ENCODE measurements at regions not wholly inside any gene's neighbourhood (a gene's known extent, or its start where the extent isn't known, plus 50 kb on each side); places are given as distances from the start of the nearest gene placed in this dataset.
"Not testable (repeated sequence)": the region's sequence is repeated elsewhere in the genome, so short reads cannot be mapped to it uniquely, and the experiment has no call there.

DNA sequence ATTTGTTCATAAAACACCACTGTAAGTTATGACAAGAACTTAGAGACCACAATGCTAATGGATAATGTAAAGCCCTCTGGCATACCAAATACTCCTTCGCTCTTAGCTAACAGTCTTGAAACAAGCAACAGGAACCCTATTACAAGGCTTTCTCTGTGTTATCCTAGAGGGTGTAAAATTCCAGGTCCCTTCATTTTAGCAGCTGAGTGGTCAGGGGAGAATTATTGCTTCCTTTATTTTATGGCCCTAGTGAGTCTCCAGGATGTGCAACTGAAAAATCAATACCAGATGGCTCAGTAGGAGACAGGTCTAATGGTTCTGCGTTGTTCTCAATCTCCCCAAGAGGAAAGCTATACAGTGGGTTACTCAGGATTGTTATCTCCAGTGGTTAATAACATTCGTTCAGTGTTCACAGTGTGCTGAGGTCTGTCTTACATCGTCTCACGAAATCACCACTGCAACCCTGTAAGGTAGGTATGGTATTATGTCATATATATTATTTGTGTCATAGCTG is 172.7 kb upstream of the CNOT2 start:
- no peak for DNase-seq

DNA sequence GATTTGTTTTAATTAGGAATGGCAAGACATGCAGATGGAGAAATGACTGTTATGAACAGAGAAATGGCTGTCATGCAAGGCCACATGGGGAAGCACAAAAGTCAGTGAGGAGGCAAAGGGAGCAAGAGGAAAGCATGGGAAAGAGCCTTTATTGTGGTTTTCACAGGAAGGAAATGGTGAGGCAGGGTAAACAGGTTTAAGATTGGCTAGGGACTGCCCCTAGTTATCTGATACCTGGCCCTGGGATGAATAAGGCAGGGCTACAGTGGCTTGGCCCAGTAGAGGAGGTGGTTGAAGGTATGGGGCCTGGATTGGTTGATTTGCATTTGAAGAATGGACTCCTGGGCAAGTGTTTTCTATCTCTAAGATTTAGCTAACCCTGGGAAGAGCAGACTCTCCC is 168.7 kb upstream of the CNOT2 start:
- DNase-seq, result no peak

DNA sequence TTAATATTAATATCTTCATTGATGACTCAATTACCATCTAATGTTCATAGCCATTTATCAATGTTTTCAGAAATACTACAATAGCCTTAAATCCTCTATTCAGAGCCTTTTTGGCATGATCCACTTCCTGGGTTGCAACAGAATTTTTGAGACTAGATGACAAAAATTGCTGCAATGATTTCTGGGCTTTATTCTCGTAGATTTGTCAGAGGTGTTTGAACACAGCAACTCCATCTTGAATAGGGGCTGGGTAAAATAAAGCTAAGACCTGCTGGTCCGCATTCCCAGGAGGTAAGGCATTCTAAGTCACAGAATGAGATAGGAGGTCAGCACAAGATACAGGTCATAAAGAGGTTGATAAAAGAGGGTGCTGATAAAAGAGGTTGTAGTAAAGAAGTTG is 165.8 kb upstream of the CNOT2 start:
- no peak for DNase-seq

DNA sequence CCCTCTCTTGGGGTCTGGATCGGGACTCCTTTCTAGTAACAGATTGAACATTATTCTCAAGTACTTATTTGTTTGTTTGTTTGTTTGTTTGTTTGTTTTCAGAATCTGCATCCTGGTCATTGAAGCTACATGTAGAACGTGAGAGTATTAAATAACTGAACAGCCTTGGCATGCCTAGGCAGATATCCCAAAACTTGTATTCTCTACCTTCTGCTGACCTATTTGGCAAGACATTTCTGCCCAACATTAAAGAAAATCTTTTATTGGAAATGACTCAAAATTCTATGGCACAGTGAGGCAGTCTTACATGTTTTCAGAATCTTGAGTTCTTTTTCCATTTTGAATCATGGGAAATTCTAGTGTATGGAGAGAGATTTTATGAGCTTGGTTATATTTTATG is 165.1 kb upstream of the CNOT2 start:
- no peak for DNase-seq

DNA sequence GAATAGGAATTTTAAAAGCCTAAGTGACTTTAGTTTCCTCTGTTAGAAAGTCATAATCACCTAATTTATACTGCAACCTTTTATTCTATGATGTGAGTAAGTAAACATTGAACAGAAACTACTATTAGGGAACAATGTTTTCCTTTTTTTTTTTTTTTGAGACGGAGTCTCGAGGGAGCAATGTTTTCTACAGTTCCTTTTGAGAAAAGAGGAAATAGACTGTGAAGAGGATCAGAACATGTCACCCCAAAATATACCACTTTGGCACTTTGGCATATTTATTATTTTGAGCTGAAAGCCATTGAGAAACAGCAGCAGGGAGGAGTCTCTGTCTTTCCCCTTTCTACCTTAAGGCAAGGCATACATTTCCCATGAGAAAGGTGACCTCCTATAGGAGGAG is 162.7 kb upstream of the CNOT2 start:
- no peak for DNase-seq

DNA sequence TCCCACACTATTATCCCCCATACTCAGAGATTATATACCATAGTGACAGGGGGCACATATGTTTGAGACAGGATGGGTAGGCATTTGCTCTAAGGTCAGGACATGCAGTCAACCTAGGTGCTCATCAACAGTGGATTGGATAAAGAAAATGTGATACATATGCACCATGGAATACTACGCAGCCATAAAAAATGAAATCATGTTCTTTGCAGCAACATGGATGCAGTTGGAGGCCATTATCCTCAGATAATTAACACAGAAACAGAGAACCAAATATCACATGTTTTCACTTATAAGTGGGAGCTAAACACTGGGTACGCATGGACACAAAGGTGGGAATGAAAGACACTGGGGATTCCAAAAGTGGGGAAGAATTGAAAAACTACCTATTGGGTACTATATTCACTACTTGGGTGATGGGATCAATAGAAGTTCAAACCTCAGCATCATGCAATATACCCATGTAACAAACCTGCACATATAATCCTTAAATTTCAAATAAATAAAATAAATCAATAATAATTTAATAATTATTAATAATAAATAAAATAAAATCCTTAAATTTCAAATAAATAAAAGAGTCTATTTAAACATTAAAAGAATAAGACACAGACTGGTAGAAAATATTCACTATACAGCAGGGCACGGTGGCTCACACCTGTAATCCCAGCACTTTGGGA is 160.1 kb upstream of the CNOT2 start:
- no peak for DNase-seq

DNA sequence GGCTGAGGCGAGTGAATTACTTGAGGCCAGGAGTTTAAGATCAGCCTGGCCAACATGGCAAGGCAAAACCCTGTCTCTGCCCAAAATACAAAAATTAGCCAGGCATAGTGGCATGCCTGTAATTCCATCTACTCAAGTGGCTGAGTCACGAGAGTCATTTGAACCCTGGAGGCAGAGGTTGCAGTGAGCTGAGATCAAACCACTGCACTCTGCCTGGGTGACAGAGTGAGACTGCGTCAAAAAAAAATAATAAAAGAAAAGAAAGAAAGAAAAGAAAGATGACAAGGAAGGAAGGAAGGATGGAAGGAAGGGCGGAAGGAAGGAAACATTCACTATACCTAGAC is 159.6 kb upstream of the CNOT2 start:
- no peak for DNase-seq

DNA sequence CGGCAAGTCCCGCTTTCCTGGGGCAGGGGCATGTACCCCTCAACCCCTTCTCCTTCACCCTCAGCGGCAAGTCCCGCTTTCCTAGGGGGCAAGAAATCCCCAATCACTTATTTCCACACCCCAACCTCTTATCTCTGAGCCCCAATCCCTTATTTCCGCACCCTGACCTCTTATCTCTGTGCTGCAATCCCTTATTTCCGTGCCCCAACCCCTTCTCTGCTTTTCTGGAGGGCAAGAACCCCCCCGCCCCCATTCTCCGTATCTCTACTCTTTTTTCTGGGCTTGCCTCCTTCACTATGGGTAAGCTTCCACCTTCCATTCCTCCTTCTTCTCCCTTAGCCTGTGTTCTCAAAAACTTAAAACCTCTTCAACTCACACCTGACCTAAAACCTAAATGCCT is 156.9 kb upstream of the CNOT2 start:
- not testable (repeated sequence) for DNase-seq

DNA sequence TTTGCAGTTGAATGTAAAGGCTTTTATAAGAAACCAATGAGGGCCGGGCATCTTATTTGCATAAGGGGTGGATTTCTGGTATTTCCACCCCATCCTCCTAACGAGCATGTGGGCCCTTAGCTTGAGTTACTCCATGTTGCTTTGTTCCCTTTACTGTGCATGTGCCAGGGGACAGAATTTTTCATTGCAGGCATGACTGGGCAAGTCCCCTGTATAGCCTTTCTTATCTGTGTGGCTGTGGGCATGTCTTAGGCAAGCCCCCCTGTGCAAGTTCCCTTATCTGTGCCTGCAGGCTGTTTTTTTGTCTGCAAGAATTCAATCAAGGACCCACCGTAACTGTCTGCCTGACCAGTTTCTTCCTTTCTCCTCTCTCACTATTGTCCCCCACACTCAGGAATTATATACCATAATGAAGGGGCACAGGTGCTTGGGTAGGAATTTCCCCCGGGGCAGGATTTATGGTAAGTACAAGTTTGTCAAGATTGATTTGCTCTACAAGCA is 152.2 kb upstream of the CNOT2 start:
- no peak for DNase-seq

DNA sequence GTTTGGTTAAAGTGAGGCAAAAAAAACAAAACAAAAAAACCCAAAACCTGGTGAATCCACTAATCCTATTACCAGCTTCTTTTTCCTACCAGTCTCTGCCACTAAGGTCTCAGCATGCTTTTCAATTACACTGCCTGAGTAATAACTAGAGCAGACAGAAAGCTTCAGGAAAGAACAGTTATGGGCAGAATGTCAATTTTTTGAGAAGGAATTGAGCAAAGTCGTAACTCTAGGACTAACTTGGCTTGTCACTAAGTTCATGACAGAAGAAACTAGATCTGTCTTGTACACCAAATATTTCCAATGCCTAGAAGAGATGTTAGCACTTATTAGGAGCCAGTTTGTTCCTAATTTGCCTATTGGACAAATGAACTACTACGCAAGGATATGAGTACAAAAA is 148.8 kb upstream of the CNOT2 start:
- no peak for DNase-seq

DNA sequence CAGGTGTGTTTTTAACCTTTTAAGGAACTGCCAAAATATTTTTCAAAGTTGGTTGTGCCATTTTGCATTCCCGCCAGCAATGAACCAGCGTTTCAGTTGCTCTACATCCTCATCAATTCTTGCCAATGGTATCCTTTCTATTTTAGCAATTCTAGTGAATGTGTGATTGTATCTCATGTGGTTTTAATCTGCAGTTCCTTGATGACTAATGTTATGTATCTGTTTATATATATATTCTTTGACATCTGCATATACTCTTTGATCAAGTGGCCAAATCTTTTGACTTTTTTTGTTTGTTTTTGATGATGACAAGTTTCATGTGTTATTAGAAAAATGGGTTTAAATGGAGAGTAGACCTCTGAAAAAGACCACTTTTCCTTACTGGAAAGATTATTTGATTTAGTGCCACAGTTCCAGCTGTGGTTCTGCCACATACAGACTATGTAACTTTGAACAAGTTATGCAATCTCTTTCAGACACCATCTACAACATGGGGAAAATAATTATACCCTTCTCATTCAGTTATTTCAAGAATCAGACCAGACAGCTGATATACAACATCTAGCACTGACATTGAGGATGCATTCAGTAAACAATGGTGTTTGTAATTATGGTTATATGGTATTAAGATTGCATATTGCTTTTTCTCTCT is 146.3 kb upstream of the CNOT2 start:
- no peak for DNase-seq

DNA sequence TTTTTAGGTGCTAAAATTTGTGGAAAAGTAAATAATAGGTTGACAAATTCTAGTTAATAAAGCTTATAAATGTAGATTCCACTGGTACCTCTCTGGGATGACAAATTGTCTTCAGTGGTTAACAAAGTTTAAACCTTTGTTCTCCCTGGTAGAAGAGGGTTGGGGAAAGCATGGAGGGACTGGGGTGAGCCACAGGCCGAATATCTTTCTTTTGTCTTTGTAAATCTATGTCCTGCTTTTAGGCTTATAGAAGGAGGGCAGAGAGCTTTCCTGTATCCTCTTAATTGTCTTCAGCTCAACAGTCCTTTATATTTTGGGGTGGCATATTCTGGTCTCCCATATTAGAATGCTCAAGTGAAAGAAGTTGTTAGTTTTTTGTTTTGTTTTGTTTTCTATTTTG is 142.2 kb upstream of the CNOT2 start:
- no peak for DNase-seq

DNA sequence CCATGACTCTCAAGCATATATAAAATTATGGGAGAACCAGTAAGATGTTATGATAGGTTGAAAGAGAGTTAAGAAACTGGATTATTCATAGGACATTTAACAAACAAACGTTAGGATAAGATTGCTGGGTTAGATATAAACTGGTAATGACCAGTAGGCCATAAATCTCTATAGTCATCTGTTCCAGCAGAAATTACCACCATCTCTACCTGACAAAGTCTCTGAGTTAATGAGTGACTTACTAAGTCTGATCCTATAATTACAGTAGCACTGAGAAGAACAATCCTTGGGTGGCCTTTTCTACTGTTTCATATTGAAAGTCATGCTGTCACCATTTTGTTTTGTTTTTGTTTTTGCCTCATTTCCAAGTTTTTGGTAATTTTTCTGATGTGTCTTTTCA is 136.9 kb upstream of the CNOT2 start:
- no peak for DNase-seq

DNA sequence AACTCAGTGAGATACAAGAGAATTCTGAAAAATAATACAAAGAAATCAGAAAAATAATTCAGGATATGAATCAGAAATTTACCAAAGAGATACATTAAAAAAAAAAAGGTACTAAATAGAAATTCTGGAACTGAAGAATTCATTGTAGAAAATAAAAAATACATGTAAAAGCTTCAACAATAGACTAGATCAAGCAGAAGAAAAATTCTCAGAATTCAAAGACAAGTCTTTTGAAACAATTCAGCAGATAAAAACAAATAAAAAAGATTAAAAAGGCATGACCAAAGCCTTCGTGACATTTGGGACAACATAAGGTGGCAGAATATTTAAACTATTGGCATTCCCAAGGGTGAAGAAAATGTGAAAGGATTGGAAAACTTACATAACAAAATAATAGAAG is 133.1 kb upstream of the CNOT2 start:
- DNase-seq, result no peak

DNA sequence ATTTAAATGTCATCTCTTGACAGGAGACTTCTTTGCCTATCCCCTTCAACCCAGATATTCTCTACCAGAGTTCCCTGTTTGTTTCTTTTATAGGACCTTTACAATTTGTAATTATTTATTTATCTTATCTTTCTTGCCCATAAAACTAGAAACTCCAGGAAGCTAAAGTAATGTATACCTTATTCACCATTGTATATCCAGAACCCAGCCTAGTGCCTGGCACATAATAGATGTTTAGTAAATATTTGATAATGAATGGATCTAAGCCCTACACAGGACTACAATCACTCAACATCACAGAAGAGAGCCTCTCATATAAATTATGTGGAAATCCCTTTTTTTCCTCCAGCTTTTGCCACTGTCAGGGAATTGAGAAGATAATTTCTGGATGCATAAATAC is 125.6 kb upstream of the CNOT2 start:
- DNase-seq, result no peak

DNA sequence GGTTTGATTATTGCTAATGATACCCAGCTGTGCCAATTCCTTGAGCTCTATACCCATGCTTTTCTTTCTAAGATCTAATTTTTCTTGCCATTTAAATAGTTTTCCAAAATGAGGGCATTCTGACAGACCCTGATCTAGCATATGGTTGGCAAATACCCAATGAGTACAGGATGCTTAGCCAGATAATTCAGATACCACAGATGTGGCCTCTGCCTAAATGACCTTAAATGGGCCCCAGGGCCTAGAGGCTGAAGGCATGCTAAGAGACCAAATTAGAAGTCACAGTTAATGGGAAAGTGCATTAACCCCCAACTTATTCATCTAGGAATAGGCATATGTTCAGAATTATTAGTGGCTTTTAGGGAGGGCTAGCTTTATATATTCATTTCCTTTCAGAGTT is 122.3 kb upstream of the CNOT2 start:
- DNase-seq, result no peak

DNA sequence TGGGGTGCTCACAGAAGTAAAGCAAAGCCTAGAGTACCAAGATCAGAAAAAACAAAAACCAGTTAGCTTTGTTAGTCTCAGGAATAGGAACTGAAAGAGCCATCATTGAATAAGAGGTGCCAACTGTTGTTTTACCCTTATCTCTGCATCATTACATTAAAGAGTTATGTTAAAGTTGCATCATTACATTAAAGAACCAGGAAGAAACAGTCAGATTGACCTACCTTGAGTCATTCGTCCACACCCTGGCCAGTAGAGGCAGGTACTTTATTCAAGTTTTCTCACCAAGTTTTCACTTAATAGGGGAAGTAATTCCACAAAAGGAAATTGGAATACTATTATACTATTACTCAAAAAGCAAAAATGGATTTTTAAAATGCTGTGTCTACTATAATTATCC is 121.7 kb upstream of the CNOT2 start:
- no peak for DNase-seq

DNA sequence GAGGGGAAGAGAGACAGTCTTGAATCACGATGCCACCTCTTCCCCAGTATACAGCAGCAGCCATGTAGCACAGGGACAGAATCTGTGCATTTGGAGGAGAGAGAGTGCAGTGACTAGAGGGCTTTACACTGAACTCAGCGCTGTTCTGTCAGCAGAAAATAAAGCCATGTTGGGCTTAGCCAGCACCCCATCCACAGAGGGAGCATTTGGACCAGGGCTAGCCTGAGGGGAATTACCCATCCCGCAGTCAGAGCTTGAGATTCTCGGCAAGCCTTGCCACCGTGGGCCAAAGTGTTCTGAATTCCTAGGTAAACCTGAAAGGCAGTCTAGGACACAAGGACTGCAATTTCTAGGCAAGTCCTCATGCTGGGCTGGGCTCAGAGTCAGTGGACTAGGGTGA is 120.4 kb upstream of the CNOT2 start:
- DNase-seq, result no peak

DNA sequence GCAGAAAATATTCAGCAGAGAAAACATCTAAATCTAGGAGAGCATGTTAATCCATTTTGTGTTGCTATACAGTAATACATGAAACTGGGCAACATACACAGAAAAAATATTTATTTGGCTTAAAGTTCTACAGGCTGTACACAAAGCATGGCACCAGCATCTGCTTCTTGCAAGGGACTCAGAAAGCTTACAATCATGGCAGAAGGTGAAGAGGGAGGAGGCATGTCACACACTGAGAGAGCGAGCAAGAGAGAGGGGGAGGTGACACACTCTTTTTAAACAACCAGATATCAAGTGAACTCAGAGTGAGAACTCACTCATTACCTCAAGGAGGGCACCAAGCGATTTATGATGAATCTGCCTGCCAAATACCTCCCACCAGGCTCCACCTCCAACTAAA is 94.2 kb upstream of the CNOT2 start:
- no peak for DNase-seq

DNA sequence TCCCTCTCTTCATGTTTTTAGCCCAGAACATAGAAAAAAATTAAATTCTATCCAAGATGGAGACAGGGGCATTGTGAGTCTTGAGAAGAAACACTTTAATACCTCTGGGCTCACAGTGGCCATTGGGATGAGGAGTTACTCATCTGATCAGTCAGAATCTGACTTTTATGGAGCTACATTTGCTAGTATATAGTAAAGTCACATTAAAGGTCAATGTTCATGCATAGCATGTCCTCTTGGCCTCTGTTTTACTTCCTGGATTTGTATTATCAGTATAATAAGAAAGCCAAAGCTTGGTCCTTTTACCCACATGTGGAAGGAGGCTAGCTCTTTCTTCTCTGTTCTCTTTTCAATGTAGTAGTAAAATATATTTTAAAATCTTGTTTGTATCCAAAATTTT is 93.6 kb upstream of the CNOT2 start:
- no peak for DNase-seq

DNA sequence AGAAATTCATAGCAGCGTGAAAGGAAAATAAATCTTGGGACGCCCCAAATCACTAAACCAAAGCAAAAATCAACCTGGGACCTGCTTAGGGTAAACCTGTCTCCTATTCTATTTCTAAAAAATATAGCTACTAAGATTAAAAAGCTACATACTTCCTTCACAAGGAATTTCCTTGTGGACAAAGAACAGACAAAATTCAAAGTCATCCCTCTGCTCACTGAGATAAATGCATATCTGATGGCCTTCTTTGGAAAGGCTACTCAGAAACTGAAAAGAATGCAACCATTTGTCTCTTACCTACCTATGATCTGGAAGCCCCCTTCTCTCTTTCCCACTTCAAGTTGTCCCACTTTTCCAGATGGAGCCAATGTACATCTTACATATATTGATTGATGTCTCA is 93.0 kb upstream of the CNOT2 start:
- DNase-seq, result no peak

DNA sequence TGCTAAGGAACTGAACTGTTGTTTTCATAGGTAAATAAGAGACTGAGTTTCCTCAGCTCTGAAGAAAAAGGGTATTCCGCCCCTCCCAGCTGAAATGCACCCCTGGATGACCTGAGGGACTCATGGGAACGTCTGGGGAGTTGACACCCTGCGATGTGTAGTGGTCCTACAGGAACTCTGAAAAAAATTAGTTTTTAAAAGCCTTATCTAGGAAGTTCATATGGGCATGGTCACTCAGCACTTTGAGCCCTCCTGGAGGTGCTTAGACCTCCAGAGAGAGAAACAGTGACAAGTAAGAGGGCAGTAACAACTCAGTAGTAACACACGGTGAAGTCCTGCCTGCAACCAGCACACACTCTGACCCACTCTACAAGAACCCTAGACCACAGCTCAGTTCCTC is 91.2 kb upstream of the CNOT2 start:
- DNase-seq, result no peak

DNA sequence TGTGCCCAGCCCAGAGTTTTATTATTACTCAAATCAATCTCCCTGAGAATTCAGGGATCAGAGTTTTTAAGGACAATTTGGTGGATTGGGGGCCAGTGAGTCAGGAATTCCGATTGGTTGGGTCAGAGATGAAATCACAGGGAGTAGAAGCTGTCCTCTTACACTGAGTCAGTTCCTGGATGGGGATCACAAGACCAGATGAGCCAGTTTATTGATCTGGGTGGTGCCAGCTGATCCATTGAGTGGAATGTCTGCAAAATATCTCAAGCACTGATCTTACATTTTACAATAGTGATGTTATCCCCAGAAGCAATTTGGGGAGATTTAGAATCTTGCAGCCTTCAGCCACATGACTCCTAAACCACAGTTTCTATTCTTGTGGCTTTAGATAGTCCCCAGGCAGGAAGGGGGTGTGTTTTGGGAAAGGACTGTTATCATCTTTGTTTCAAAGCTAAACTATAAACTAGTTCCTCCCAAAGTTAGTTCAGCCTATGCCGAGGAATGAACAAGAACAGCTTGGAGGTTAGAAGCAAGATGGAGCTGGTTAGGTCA is 89.1 kb upstream of the CNOT2 start:
- DNase-seq, result no peak

DNA sequence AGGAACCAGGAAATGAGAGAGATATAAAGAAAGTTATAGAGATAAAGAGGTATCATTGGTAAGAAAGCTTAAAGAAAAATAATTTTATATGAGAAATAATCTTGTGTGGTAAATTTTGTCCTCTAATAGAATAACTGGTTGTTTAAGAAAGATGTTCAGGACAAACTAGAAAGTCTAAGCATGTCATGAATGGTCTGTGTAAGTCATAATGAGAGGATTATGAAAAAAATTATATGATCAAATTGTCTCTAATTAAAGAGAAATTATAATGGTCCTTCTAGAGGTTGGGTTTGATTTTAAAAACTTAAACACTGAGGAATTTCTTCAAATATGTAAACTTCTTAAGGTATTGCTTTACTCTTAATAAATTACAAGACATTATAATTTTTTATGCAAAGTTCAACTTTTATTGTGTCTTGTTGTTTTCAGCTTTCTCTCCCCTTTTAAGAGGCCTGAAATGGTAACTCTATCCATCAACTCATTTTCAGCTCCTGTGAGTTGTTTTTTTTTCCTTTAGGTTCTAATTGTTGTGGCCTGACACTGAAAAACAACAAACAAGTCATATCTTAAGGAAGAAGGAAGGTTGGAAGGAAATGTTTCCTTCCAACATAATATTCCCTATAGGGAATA is 88.2 kb upstream of the CNOT2 start:
- DNase-seq, result no peak

Measured in femur (tissue), 1 donor.